H1 (cell line): ENCODE measurements at regions not wholly inside any gene's neighbourhood (a gene's known extent, or its start where the extent isn't known, plus 50 kb on each side); places are given as distances from the start of the nearest gene placed in this dataset.

ENCODE experiments used
- BCL11A ChIP-seq, 2 experiments: IDR thresholded peaks; one replicate each; pipeline ENCODE4 v1.6.1; 2011; ENCODE audit warnings: low read depth in 2 of 2, low read length in 2 of 2, mild to moderate bottlenecking in 2 of 2
- TF ChIP-seq, protein P1 (sequence below): fragments of 300-600 bp; sonication (generic); IDR thresholded peaks from 2 replicates; pipeline ENCODE4 v1.7.1; 2012; ENCODE audit warnings: low read length, moderate library complexity, mild to moderate bottlenecking, inconsistent platforms; ENCODE audit not compliant: insufficient replicate concordance

- TF ChIP-seq, protein P1, sequence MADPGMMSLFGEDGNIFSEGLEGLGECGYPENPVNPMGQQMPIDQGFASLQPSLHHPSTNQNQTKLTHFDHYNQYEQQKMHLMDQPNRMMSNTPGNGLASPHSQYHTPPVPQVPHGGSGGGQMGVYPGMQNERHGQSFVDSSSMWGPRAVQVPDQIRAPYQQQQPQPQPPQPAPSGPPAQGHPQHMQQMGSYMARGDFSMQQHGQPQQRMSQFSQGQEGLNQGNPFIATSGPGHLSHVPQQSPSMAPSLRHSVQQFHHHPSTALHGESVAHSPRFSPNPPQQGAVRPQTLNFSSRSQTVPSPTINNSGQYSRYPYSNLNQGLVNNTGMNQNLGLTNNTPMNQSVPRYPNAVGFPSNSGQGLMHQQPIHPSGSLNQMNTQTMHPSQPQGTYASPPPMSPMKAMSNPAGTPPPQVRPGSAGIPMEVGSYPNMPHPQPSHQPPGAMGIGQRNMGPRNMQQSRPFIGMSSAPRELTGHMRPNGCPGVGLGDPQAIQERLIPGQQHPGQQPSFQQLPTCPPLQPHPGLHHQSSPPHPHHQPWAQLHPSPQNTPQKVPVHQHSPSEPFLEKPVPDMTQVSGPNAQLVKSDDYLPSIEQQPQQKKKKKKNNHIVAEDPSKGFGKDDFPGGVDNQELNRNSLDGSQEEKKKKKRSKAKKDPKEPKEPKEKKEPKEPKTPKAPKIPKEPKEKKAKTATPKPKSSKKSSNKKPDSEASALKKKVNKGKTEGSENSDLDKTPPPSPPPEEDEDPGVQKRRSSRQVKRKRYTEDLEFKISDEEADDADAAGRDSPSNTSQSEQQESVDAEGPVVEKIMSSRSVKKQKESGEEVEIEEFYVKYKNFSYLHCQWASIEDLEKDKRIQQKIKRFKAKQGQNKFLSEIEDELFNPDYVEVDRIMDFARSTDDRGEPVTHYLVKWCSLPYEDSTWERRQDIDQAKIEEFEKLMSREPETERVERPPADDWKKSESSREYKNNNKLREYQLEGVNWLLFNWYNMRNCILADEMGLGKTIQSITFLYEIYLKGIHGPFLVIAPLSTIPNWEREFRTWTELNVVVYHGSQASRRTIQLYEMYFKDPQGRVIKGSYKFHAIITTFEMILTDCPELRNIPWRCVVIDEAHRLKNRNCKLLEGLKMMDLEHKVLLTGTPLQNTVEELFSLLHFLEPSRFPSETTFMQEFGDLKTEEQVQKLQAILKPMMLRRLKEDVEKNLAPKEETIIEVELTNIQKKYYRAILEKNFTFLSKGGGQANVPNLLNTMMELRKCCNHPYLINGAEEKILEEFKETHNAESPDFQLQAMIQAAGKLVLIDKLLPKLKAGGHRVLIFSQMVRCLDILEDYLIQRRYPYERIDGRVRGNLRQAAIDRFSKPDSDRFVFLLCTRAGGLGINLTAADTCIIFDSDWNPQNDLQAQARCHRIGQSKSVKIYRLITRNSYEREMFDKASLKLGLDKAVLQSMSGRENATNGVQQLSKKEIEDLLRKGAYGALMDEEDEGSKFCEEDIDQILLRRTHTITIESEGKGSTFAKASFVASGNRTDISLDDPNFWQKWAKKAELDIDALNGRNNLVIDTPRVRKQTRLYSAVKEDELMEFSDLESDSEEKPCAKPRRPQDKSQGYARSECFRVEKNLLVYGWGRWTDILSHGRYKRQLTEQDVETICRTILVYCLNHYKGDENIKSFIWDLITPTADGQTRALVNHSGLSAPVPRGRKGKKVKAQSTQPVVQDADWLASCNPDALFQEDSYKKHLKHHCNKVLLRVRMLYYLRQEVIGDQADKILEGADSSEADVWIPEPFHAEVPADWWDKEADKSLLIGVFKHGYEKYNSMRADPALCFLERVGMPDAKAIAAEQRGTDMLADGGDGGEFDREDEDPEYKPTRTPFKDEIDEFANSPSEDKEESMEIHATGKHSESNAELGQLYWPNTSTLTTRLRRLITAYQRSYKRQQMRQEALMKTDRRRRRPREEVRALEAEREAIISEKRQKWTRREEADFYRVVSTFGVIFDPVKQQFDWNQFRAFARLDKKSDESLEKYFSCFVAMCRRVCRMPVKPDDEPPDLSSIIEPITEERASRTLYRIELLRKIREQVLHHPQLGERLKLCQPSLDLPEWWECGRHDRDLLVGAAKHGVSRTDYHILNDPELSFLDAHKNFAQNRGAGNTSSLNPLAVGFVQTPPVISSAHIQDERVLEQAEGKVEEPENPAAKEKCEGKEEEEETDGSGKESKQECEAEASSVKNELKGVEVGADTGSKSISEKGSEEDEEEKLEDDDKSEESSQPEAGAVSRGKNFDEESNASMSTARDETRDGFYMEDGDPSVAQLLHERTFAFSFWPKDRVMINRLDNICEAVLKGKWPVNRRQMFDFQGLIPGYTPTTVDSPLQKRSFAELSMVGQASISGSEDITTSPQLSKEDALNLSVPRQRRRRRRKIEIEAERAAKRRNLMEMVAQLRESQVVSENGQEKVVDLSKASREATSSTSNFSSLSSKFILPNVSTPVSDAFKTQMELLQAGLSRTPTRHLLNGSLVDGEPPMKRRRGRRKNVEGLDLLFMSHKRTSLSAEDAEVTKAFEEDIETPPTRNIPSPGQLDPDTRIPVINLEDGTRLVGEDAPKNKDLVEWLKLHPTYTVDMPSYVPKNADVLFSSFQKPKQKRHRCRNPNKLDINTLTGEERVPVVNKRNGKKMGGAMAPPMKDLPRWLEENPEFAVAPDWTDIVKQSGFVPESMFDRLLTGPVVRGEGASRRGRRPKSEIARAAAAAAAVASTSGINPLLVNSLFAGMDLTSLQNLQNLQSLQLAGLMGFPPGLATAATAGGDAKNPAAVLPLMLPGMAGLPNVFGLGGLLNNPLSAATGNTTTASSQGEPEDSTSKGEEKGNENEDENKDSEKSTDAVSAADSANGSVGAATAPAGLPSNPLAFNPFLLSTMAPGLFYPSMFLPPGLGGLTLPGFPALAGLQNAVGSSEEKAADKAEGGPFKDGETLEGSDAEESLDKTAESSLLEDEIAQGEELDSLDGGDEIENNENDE = no peak
- no peak for TF ChIP-seq BCL11A (IDR thresholded peaks at IDR 0.05; ENCODE audit: low read depth in 2 of 2, low read length in 2 of 2)
Observed at GRCh38 chr3:135549928-135550494, 415.5 kb upstream of the PPP2R3A start (continued).
